ENCODE measurements at regions not wholly inside any gene's neighbourhood (a gene's known extent, or its start where the extent isn't known, plus 50 kb on each side); places are given as distances from the start of the nearest gene placed in this dataset.

GRCh38 chr7:110210941-110211608 lies 879.9 kb upstream of the LRRN3 start:
- no peaks in the 10 kb centered on the region for H3K36me3 ChIP-seq
- no peak overlapping the region for H3K27ac ChIP-seq
- no peak for DNase-seq (ENCODE audit: low spot score in 2 of 2)
- H3K9me3 ChIP-seq: no peaks in the 10 kb centered on the region
- no peaks in the 10 kb centered on the region for H3K4me1 ChIP-seq
- WGBS, 2 donors: 96 to 98% methylated on average over 1 of the region's 1 CpG
- H3K27me3 ChIP-seq: no peaks in the 10 kb centered on the region
- no peak for TF ChIP-seq POLR2A (IDR thresholded peaks at IDR 0.05)
- no peak for TF ChIP-seq EP300 (IDR thresholded peaks at IDR 0.05)
- no peak for TF ChIP-seq CTCF (IDR thresholded peaks at IDR 0.05)
- no peak overlapping the region for H3K4me3 ChIP-seq

GRCh38 chr7:110224643-110225042 lies 866.3 kb upstream of the LRRN3 start:
- H3K4me3 ChIP-seq: no peak overlapping the region

GRCh38 chr7:110246118-110246517 lies 844.8 kb upstream of the LRRN3 start:
- Histone ChIP-seq H3K27ac (no peak overlapping the region), H3K9me3 (no peaks in the 10 kb centered on the region), H3K36me3 (no peaks in the 10 kb centered on the region), H3K4me3 (no peak overlapping the region), H3K4me1 (no peaks in the 10 kb centered on the region), H3K27me3 (no peaks in the 10 kb centered on the region)
- TF ChIP-seq POLR2A (IDR thresholded peaks at IDR 0.05): no peak
- TF ChIP-seq EP300 (IDR thresholded peaks at IDR 0.05): no peak
- TF ChIP-seq CTCF (IDR thresholded peaks at IDR 0.05): no peak
- WGBS, 2 donors: 59 to 67% methylated on average over 1 of the region's 1 CpG
- no peak for DNase-seq (ENCODE audit: low spot score in 2 of 2)

More at GRCh38 chr7:110224643-110225042, 866.3 kb upstream of the LRRN3 start:
- Histone ChIP-seq H3K4me1 (no peaks in the 10 kb centered on the region), H3K27ac (no peak overlapping the region), H3K36me3 (no peaks in the 10 kb centered on the region), H3K9me3 (no peaks in the 10 kb centered on the region), H3K27me3 (no peaks in the 10 kb centered on the region)
- no peak for DNase-seq (ENCODE audit: low spot score in 2 of 2)
- TF ChIP-seq POLR2A (IDR thresholded peaks at IDR 0.05) (no peak), CTCF (IDR thresholded peaks at IDR 0.05) (no peak), EP300 (IDR thresholded peaks at IDR 0.05) (no peak)

GRCh38 chr7:110253093-110253492 lies 837.8 kb upstream of the LRRN3 start:
- DNase-seq (ENCODE audit: low spot score in 2 of 2): no peak
- TF ChIP-seq CTCF (IDR thresholded peaks at IDR 0.05): no peak
- TF ChIP-seq EP300 (IDR thresholded peaks at IDR 0.05): no peak
- TF ChIP-seq POLR2A (IDR thresholded peaks at IDR 0.05): no peak
- H3K9me3 ChIP-seq: no peaks in the 10 kb centered on the region
- no peak overlapping the region for H3K4me3 ChIP-seq
- 31 to 32% methylated on average over 4 of the region's 4 CpGs for WGBS, 2 donors
- no peaks in the 10 kb centered on the region for H3K4me1 ChIP-seq
- no peak overlapping the region for H3K27ac ChIP-seq
- no peaks in the 10 kb centered on the region for H3K36me3 ChIP-seq
- no peaks in the 10 kb centered on the region for H3K27me3 ChIP-seq

GRCh38 chr7:110257673-110258072 lies 833.3 kb upstream of the LRRN3 start:
- no peaks in the 10 kb centered on the region for H3K36me3 ChIP-seq
- H3K4me1 ChIP-seq: no peaks in the 10 kb centered on the region
- no peaks in the 10 kb centered on the region for H3K9me3 ChIP-seq
- DNase-seq (ENCODE audit: low spot score in 2 of 2): no peak
- no peak overlapping the region for H3K27ac ChIP-seq
- TF ChIP-seq EP300 (IDR thresholded peaks at IDR 0.05) (no peak), POLR2A (IDR thresholded peaks at IDR 0.05) (no peak), CTCF (IDR thresholded peaks at IDR 0.05) (no peak)
- H3K4me3 ChIP-seq: no peak overlapping the region
- WGBS, 2 donors: 86 to 94% methylated on average over 3 of the region's 3 CpGs
- H3K27me3 ChIP-seq: no peaks in the 10 kb centered on the region
